ENCODE measurements at regions not wholly inside any gene's neighbourhood (a gene's known extent, or its start where the extent isn't known, plus 50 kb on each side); places are given as distances from the start of the nearest gene placed in this dataset.
"Not testable (repeated sequence)": the region's sequence is repeated elsewhere in the genome, so short reads cannot be mapped to it uniquely, and the experiment has no call there.

GRCh38 chr14:106803379-106803778, 1277.0 kb downstream of the TMEM121 start:
- no peak overlapping the region for H3K9ac ChIP-seq
- H3F3A ChIP-seq (ENCODE audit: insufficient read depth): no peaks in the 10 kb centered on the region
- no peak overlapping the region for H3K4me3 ChIP-seq
- no peaks in the 10 kb centered on the region for H3K27me3 ChIP-seq (replicated peaks; ENCODE audit: insufficient read depth)
- H3K4me2 ChIP-seq (ENCODE audit: unreplicated experiment): no peak overlapping the region
- H2AFZ ChIP-seq: no peak overlapping the region
- no peaks in the 10 kb centered on the region for H3K9me3 ChIP-seq (ENCODE audit: low read depth)
- no peaks in the 10 kb centered on the region for H3K4me1 ChIP-seq (ENCODE audit: insufficient read depth)
- H3K9me2 ChIP-seq (ENCODE audit: insufficient read depth): no peaks in the 10 kb centered on the region
- no peaks in the 10 kb centered on the region for H3K79me2 ChIP-seq (ENCODE audit: insufficient read depth)
- no peak for DNase-seq
- no peak for TF ChIP-seq EZH2 (IDR thresholded peaks at IDR 0.05; ENCODE audit: insufficient read depth, poor library complexity, severe bottlenecking)
- no peak for TF ChIP-seq EZH2phosphoT487 (IDR thresholded peaks at IDR 0.05; ENCODE audit: insufficient read depth, low read depth)
- in situ Hi-C loops (cut with MboI): no loop called here
- no peaks in the 10 kb centered on the region for H4K20me1 ChIP-seq (ENCODE audit: insufficient read depth)
- no peaks in the 10 kb centered on the region for H3K36me3 ChIP-seq (ENCODE audit: low read depth)
- WGBS, 2 experiments (ENCODE audit: low coverage in 1 of 2, low lambda C conversion rate in 2 of 2, missing lambda C conversion rate in 2 of 2): 20 to 23% methylated on average over 6 of the region's 6 CpGs
- H3K27ac ChIP-seq: no peak overlapping the region

GRCh38 chr14:106807493-106807892, 1281.1 kb downstream of the TMEM121 start:
- no peaks in the 10 kb centered on the region for H4K20me1 ChIP-seq (ENCODE audit: insufficient read depth)
- no peak overlapping the region for H3K9ac ChIP-seq
- no peaks in the 10 kb centered on the region for H3K9me2 ChIP-seq (ENCODE audit: insufficient read depth)
- H3K4me3 ChIP-seq: no peak overlapping the region
- H3K79me2 ChIP-seq (ENCODE audit: insufficient read depth): no peaks in the 10 kb centered on the region
- H3F3A ChIP-seq (ENCODE audit: insufficient read depth): no peaks in the 10 kb centered on the region
- no peak overlapping the region for H3K4me2 ChIP-seq (ENCODE audit: unreplicated experiment)
- H3K4me1 ChIP-seq (ENCODE audit: insufficient read depth): no peaks in the 10 kb centered on the region
- TF ChIP-seq EZH2 (IDR thresholded peaks at IDR 0.05; ENCODE audit: insufficient read depth, poor library complexity, severe bottlenecking) (no peak), EZH2phosphoT487 (IDR thresholded peaks at IDR 0.05; ENCODE audit: insufficient read depth, low read depth) (no peak)
- H3K27ac ChIP-seq: no peak overlapping the region
- 0 to 6% methylated on average over 3 of the region's 3 CpGs for WGBS, 2 experiments (ENCODE audit: low coverage in 1 of 2, low lambda C conversion rate in 2 of 2, missing lambda C conversion rate in 2 of 2)
- no peak for DNase-seq
- H2AFZ ChIP-seq: no peak overlapping the region
- no peaks in the 10 kb centered on the region for H3K27me3 ChIP-seq (replicated peaks; ENCODE audit: insufficient read depth)
- no peaks in the 10 kb centered on the region for H3K36me3 ChIP-seq (ENCODE audit: low read depth)
- no peaks in the 10 kb centered on the region for H3K9me3 ChIP-seq (ENCODE audit: low read depth)
- in situ Hi-C loops (cut with MboI): no loop called here

- DNase-seq: no peak
- Histone ChIP-seq H3K27ac (no peak overlapping the region), H3K9me3 (ENCODE audit: low read depth) (no peaks in the 10 kb centered on the region), H3K4me1 (ENCODE audit: insufficient read depth) (no peaks in the 10 kb centered on the region), H3F3A (ENCODE audit: insufficient read depth) (no peaks in the 10 kb centered on the region), H3K36me3 (ENCODE audit: low read depth) (no peaks in the 10 kb centered on the region), H3K4me2 (ENCODE audit: unreplicated experiment) (no peak overlapping the region), H3K4me3 (no peak overlapping the region), H3K9me2 (ENCODE audit: insufficient read depth) (no peaks in the 10 kb centered on the region), H2AFZ (no peak overlapping the region), H3K9ac (no peak overlapping the region), H4K20me1 (ENCODE audit: insufficient read depth) (no peaks in the 10 kb centered on the region), H3K27me3 (replicated peaks; ENCODE audit: insufficient read depth) (no peaks in the 10 kb centered on the region), H3K79me2 (ENCODE audit: insufficient read depth) (no peaks in the 10 kb centered on the region)
- in situ Hi-C loops (cut with MboI): no loop called here
- WGBS, 2 experiments (ENCODE audit: low coverage in 1 of 2, low lambda C conversion rate in 2 of 2, missing lambda C conversion rate in 2 of 2): 0% methylated on average over 3 of the region's 3 CpGs
- TF ChIP-seq EZH2phosphoT487 (IDR thresholded peaks at IDR 0.05; ENCODE audit: insufficient read depth, low read depth) (no peak), EZH2 (IDR thresholded peaks at IDR 0.05; ENCODE audit: insufficient read depth, poor library complexity, severe bottlenecking) (no peak)
Measured at GRCh38 chr14:106808458-106808857, 1282.1 kb downstream of the TMEM121 start.

DNA sequence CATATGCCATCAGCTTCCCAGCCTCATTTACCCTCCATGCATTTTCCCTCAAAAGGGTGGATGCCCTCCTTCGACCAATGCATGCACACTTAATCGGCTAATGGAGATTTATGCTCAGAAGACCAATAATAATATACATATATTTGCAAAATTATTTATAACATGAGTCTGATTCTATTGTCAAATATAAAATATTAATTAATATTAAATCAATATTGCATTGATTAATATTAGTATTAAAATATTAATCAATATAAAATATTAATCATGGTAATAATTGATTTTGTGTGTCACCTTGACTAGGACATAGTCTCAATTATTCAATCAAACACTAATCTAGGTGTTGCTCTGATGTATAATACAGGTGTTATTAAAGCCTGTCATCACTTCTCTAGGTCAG, 1282.5 kb downstream of the TMEM121 start:
- no peaks in the 10 kb centered on the region for H3K4me1 ChIP-seq (ENCODE audit: insufficient read depth)
- DNase-seq: no peak
- H3K9me3 ChIP-seq (ENCODE audit: low read depth): no peaks in the 10 kb centered on the region
- no peak overlapping the region for H3K4me3 ChIP-seq
- TF ChIP-seq EZH2phosphoT487 (IDR thresholded peaks at IDR 0.05; ENCODE audit: insufficient read depth, low read depth) (no peak), EZH2 (IDR thresholded peaks at IDR 0.05; ENCODE audit: insufficient read depth, poor library complexity, severe bottlenecking) (no peak)
- H3K9me2 ChIP-seq (ENCODE audit: insufficient read depth): no peaks in the 10 kb centered on the region
- H3K4me2 ChIP-seq (ENCODE audit: unreplicated experiment): no peak overlapping the region
- no peaks in the 10 kb centered on the region for H3F3A ChIP-seq (ENCODE audit: insufficient read depth)
- H3K27me3 ChIP-seq (replicated peaks; ENCODE audit: insufficient read depth): no peaks in the 10 kb centered on the region
- H3K79me2 ChIP-seq (ENCODE audit: insufficient read depth): no peaks in the 10 kb centered on the region
- no peaks in the 10 kb centered on the region for H3K36me3 ChIP-seq (ENCODE audit: low read depth)
- no peak overlapping the region for H2AFZ ChIP-seq
- no peaks in the 10 kb centered on the region for H4K20me1 ChIP-seq (ENCODE audit: insufficient read depth)
- no peak overlapping the region for H3K27ac ChIP-seq
- H3K9ac ChIP-seq: no peak overlapping the region
- WGBS, 2 experiments (ENCODE audit: low coverage in 1 of 2, low lambda C conversion rate in 2 of 2, missing lambda C conversion rate in 2 of 2): 27 to 28% methylated on average over 2 of the region's 2 CpGs
- in situ Hi-C loops (cut with MboI): no loop called here

- Histone ChIP-seq H2AFZ (no peak overlapping the region), H3K4me1 (ENCODE audit: insufficient read depth) (no peaks in the 10 kb centered on the region), H3K9me3 (ENCODE audit: low read depth) (no peaks in the 10 kb centered on the region), H3K79me2 (ENCODE audit: insufficient read depth) (no peaks in the 10 kb centered on the region), H3K4me2 (ENCODE audit: unreplicated experiment) (no peak overlapping the region), H3F3A (ENCODE audit: insufficient read depth) (no peaks in the 10 kb centered on the region), H3K36me3 (ENCODE audit: low read depth) (no peaks in the 10 kb centered on the region), H3K27me3 (replicated peaks; ENCODE audit: insufficient read depth) (no peaks in the 10 kb centered on the region), H3K27ac (no peak overlapping the region), H3K4me3 (no peak overlapping the region), H4K20me1 (ENCODE audit: insufficient read depth) (no peaks in the 10 kb centered on the region), H3K9me2 (ENCODE audit: insufficient read depth) (no peaks in the 10 kb centered on the region), H3K9ac (no peak overlapping the region)
- TF ChIP-seq EZH2 (IDR thresholded peaks at IDR 0.05; ENCODE audit: insufficient read depth, poor library complexity, severe bottlenecking) (no peak), EZH2phosphoT487 (IDR thresholded peaks at IDR 0.05; ENCODE audit: insufficient read depth, low read depth) (no peak)
- WGBS, 2 experiments (ENCODE audit: low coverage in 1 of 2, low lambda C conversion rate in 2 of 2, missing lambda C conversion rate in 2 of 2): 4 to 9% methylated on average over 2 of the region's 2 CpGs
- no peak for DNase-seq
- in situ Hi-C loops (cut with MboI): no loop called here
Measured at GRCh38 chr14:106809615-106810014, 1283.2 kb downstream of the TMEM121 start.

DNA sequence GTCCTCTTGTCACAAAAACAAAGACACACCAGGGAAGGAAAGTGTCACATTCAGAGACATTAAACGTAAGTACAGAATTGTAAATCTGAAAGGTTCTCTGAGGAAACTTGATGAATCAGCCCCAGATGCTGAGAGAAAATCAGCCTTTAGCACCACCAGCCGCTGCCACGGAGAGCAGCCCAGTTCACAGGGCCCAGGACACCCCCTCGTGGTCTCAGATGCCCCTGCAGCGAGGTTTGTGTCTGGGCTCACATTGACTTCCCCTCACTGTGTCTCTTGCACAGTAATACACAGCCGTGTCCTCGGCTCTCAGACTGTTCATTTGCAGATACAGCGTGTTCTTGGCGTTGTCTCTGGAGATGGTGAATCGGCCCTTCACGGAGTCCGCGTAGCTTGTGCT, 1283.8 kb downstream of the TMEM121 start:
- H3F3A ChIP-seq (ENCODE audit: insufficient read depth); H2AFZ ChIP-seq; H3K9me3 ChIP-seq (ENCODE audit: low read depth); H3K27me3 ChIP-seq (replicated peaks; ENCODE audit: insufficient read depth); H3K9ac ChIP-seq; in situ Hi-C loops (cut with MboI); H3K79me2 ChIP-seq (ENCODE audit: insufficient read depth); H3K36me3 ChIP-seq (ENCODE audit: low read depth); H3K27ac ChIP-seq; H3K9me2 ChIP-seq (ENCODE audit: insufficient read depth); H3K4me1 ChIP-seq (ENCODE audit: insufficient read depth); DNase-seq; H4K20me1 ChIP-seq (ENCODE audit: insufficient read depth); H3K4me2 ChIP-seq (ENCODE audit: unreplicated experiment); H3K4me3 ChIP-seq: not testable (repeated sequence)
- WGBS, 2 experiments (ENCODE audit: low coverage in 1 of 2, low lambda C conversion rate in 2 of 2, missing lambda C conversion rate in 2 of 2): 25 to 33% methylated on average over 13 of the region's 13 CpGs
